ENCODE measurements at regions not wholly inside any gene's neighbourhood (a gene's known extent, or its start where the extent isn't known, plus 50 kb on each side); places are given as distances from the start of the nearest gene placed in this dataset.

- 40% methylated on average over 6 of the region's 6 CpGs for WGBS
- intact Hi-C loops (cut with DNase I) = no loop called here
Observed at GRCh38 chr2:217535957-217536708, 466.7 kb downstream of the TNS1 start.

DNA sequence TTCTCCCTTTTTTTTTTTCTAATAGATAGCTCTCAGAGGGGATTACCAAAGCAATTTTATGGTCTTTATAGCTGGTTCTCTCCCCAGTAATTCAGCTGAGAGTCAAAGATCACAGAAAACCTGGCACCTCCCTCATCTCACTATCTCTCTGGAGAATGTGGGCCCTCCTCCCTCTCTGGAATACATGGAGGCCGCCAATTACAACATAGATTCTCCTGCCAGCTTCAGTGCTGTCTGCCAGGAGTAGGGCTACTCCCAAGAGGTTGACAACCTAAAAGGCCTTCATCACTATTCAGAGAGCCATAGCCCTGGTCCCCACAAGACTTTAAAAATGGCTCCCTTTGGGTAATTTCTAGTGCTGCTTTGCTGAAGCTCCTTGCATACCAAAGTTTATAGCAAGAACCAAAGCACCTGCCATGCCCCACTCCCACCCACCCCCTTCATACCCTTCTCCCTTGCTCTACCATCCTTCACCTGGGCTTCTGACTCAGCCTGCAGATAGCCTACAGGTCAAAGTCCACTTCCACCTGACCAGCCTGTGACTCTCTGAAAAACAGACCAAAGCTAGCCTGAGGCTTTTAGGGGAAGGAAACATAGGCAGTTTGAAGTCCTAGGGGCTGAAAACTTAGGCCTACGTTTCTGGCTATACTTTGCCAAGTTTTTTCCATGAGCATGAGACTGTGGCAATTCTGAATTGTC, 472.3 kb downstream of the TNS1 start:
- intact Hi-C loops (cut with DNase I) = no loop called here
- 72% methylated on average over 2 of the region's 2 CpGs for WGBS
- H3K27ac ChIP-seq = no peak overlapping the region
- H3K27me3 ChIP-seq (replicated peaks; ENCODE audit: insufficient read depth) = no peaks in the 10 kb centered on the region
- H3K9me3 ChIP-seq = no peaks in the 10 kb centered on the region
- H3K36me3 ChIP-seq = no peaks in the 10 kb centered on the region
- TF ChIP-seq POLR2AphosphoS5 (IDR thresholded peaks at IDR 0.05) (no peak), POLR2A (IDR thresholded peaks at IDR 0.05) (no peak)
- TF ChIP-seq, protein P1, sequence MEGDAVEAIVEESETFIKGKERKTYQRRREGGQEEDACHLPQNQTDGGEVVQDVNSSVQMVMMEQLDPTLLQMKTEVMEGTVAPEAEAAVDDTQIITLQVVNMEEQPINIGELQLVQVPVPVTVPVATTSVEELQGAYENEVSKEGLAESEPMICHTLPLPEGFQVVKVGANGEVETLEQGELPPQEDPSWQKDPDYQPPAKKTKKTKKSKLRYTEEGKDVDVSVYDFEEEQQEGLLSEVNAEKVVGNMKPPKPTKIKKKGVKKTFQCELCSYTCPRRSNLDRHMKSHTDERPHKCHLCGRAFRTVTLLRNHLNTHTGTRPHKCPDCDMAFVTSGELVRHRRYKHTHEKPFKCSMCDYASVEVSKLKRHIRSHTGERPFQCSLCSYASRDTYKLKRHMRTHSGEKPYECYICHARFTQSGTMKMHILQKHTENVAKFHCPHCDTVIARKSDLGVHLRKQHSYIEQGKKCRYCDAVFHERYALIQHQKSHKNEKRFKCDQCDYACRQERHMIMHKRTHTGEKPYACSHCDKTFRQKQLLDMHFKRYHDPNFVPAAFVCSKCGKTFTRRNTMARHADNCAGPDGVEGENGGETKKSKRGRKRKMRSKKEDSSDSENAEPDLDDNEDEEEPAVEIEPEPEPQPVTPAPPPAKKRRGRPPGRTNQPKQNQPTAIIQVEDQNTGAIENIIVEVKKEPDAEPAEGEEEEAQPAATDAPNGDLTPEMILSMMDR (IDR thresholded peaks at IDR 0.05) = no peak
- H3K4me1 ChIP-seq (replicated peaks) = no peaks in the 10 kb centered on the region
- no peak for DNase-seq (ENCODE audit: low spot score)
- H3K4me3 ChIP-seq = no peak overlapping the region

More at GRCh38 chr2:217535957-217536708, 466.7 kb downstream of the TNS1 start:
- Histone ChIP-seq H3K27me3 (replicated peaks; ENCODE audit: insufficient read depth) (no peaks in the 10 kb centered on the region), H3K9me3 (no peaks in the 10 kb centered on the region), H3K4me3 (no peak overlapping the region), H3K4me1 (replicated peaks) (no peaks in the 10 kb centered on the region), H3K27ac (no peak overlapping the region), H3K36me3 (no peaks in the 10 kb centered on the region)
- no peak for DNase-seq (ENCODE audit: low spot score)
- TF ChIP-seq POLR2A (IDR thresholded peaks at IDR 0.05) (no peak), POLR2AphosphoS5 (IDR thresholded peaks at IDR 0.05) (no peak)
- TF ChIP-seq, protein P1 (IDR thresholded peaks at IDR 0.05) = no peak

DNA sequence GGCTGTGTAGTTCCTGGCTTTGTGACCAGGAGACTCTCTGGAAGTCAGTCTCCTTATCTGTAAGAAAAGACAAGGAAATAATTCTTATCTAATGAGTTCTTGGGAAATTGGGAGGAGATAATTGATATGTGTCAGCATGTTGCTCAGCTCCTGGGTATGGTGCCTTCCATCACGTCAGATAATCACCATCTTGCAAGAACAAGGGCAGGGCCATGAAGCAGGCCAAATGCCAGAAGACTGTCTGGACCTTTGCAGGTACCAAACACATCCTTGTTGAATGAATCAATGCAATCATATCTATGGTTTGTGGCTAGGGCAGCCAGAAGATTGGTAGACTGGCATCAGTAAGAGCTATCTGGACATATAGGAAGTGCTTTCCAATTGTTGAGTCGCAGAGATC, 473.5 kb downstream of the TNS1 start:
- TF ChIP-seq POLR2A (IDR thresholded peaks at IDR 0.05) (no peak), POLR2AphosphoS5 (IDR thresholded peaks at IDR 0.05) (no peak)
- TF ChIP-seq, protein P1 (IDR thresholded peaks at IDR 0.05) = no peak
- H3K4me1 ChIP-seq (replicated peaks) = no peaks in the 10 kb centered on the region
- WGBS = 98% methylated on average over 2 of the region's 2 CpGs
- H3K36me3 ChIP-seq = no peaks in the 10 kb centered on the region
- H3K9me3 ChIP-seq = no peaks in the 10 kb centered on the region
- H3K4me3 ChIP-seq = no peak overlapping the region
- no peak for DNase-seq (ENCODE audit: low spot score)
- no peaks in the 10 kb centered on the region for H3K27me3 ChIP-seq (replicated peaks; ENCODE audit: insufficient read depth)
- H3K27ac ChIP-seq = no peak overlapping the region
- intact Hi-C loops (cut with DNase I) = no loop called here

DNA sequence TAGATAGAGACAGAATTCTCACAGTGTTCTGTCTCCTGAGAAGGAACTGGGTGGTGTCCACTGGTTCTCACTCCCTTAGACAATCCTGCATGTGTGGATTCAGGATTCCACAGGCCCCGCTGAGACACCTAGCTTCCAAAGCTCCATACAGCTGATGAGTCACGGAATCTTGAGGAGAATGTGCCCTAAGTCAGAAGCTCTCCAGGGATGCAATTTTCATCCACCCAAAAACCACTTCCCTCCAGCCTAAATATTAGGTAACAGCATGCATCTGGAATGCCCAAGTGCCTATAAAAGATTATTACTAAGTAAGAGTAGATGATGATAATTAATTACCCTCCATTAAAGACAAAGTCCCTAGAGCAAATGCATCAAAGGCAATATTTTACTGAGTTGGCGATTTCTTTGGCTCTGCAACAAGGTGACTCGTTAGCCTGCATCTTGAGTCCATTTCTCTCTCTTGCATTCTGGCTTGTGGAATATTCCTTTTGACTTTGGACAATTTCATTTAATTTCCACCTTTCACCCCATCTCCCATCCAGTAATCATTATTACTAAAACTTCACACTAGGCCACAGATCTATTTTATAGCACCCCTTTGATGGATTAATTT, 475.1 kb downstream of the TNS1 start:
- DNase-seq (ENCODE audit: low spot score) = no peak
- intact Hi-C loops (cut with DNase I) = no loop called here
- Histone ChIP-seq H3K27me3 (replicated peaks; ENCODE audit: insufficient read depth) (no peaks in the 10 kb centered on the region), H3K27ac (no peak overlapping the region), H3K4me1 (replicated peaks) (no peaks in the 10 kb centered on the region), H3K9me3 (no peaks in the 10 kb centered on the region), H3K4me3 (no peak overlapping the region), H3K36me3 (no peaks in the 10 kb centered on the region)
- no peak for TF ChIP-seq POLR2AphosphoS5 (IDR thresholded peaks at IDR 0.05)
- 90% methylated on average over 4 of the region's 4 CpGs for WGBS

DNA sequence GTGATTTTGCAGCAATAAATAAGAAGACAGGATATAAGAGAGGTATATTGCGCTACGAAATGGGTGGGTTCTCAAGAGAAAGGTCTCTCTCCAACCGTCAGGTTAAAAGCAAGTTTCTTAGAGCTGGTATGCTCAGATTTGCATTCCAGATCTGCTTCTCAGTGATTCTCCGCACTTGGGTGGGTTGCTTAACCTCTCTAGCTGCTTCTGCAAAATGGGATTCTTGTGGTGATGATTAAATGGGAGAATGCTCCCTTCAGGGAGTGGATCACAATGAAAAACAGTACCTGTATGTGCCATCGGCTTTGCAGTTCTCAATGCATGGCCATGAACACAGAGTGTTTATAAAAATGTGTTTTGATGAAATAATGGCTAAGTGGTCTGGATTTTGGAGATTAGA, 477.7 kb downstream of the TNS1 start:
- H3K4me3 ChIP-seq = no peak overlapping the region
- no peaks in the 10 kb centered on the region for H3K27me3 ChIP-seq (replicated peaks; ENCODE audit: insufficient read depth)
- H3K4me1 ChIP-seq (replicated peaks) = no peaks in the 10 kb centered on the region
- no peak for TF ChIP-seq POLR2AphosphoS5 (IDR thresholded peaks at IDR 0.05)
- TF ChIP-seq, protein P1 (IDR thresholded peaks at IDR 0.05) = no peak
- TF ChIP-seq POLR2A (IDR thresholded peaks at IDR 0.05) = no peak
- intact Hi-C loops (cut with DNase I) = no loop called here
- no peak overlapping the region for H3K27ac ChIP-seq
- H3K9me3 ChIP-seq = no peaks in the 10 kb centered on the region
- no peaks in the 10 kb centered on the region for H3K36me3 ChIP-seq
- 96% methylated on average over 5 of the region's 5 CpGs for WGBS
- DNase-seq (ENCODE audit: low spot score) = no peak

Measured in prostate gland (tissue), 2 donors.